CD14-positive monocyte (primary cell): ENCODE measurements at regions not wholly inside any gene's neighbourhood (a gene's known extent, or its start where the extent isn't known, plus 50 kb on each side); places are given as distances from the start of the nearest gene placed in this dataset.

ENCODE experiments used
- DNase-seq, 3 donors: peaks; one replicate each; pipeline ENCODE4 v3.0.0-alpha.2; 2011 to 2022
- H2AFZ ChIP-seq: 2 replicates; pipeline ENCODE4 v1.6.0; 2012; ENCODE audit warnings: mild to moderate bottlenecking, low read depth, low read length, inconsistent platforms; ENCODE audit not compliant: insufficient read depth, poor library complexity, severe bottlenecking
- H3K27ac ChIP-seq, 2 donors: 1 replicate in 1 of 2; 2 replicates in 1 of 2; pipeline ENCODE4 v1.5.1; 2012 to 2013; ENCODE audit warnings: low read length in 2 of 2, control low read depth in 1 of 2, inconsistent platforms in 1 of 2, low read depth in 1 of 2, mild to moderate bottlenecking in 1 of 2
- H3K27me3 ChIP-seq, 2 donors: one replicate each; pipeline versions ENCODE4 v1.6.0 to v1.6.1; 2011 to 2013; ENCODE audit warnings: low read length in 2 of 2; ENCODE audit not compliant: control insufficient read depth in 2 of 2, insufficient read depth in 2 of 2
- H3K36me3 ChIP-seq, 2 donors: replicated peaks in 1 of 2; 1 replicate in 1 of 2; 2 replicates in 1 of 2; pipeline versions ENCODE4 v1.5.1 to v1.6.1; 2012 to 2013; ENCODE audit warnings: low read length in 2 of 2, control low read depth in 1 of 2, inconsistent platforms in 1 of 2, mild to moderate bottlenecking in 1 of 2; ENCODE audit not compliant: insufficient read depth in 2 of 2, control insufficient read depth in 1 of 2
- H3K4me1 ChIP-seq, 2 donors: 1 replicate in 1 of 2; 2 replicates in 1 of 2; pipeline versions ENCODE4 v1.5.1 to v1.6.1; 2012 to 2013; ENCODE audit warnings: low read length in 2 of 2, control low read depth in 1 of 2, inconsistent platforms in 1 of 2, mild to moderate bottlenecking in 1 of 2, moderate library complexity in 1 of 2; ENCODE audit not compliant: insufficient read depth in 2 of 2, control insufficient read depth in 1 of 2
- H3K4me2 ChIP-seq: replicated peaks from 2 replicates; pipeline ENCODE3; 2012; ENCODE audit warnings: low read length, moderate library complexity, mild to moderate bottlenecking; ENCODE audit not compliant: poor library complexity, severe bottlenecking; ENCODE audit errors: extremely low read depth
- H3K4me3 ChIP-seq, 3 experiments: fragments of 200-600 bp in 1 of 3; sonication (generic) in 1 of 3; replicated peaks in 1 of 3; 1 replicate in 2 of 3; 2 replicates in 1 of 3; pipeline ENCODE4 v1.5.1; 2011 to 2013; ENCODE audit warnings: low read length in 3 of 3, mild to moderate bottlenecking in 3 of 3, control low read depth in 2 of 3, low read depth in 2 of 3, inconsistent platforms in 1 of 3, moderate library complexity in 1 of 3
- H3K79me2 ChIP-seq: 2 replicates; pipeline ENCODE4 v1.6.0; 2012; ENCODE audit warnings: mild to moderate bottlenecking, control low read depth, inconsistent platforms, low read length, moderate library complexity; ENCODE audit not compliant: insufficient read depth
- H3K9ac ChIP-seq: 2 replicates; pipeline ENCODE4 v1.6.0; 2017; ENCODE audit warnings: low read length, mild to moderate bottlenecking; ENCODE audit not compliant: insufficient read depth, poor library complexity, severe bottlenecking
- H3K9me3 ChIP-seq, 2 donors: replicated peaks in 1 of 2; 1 replicate in 1 of 2; 2 replicates in 1 of 2; pipeline versions ENCODE4 v1.5.1 to v1.6.1; 2012 to 2013; ENCODE audit warnings: low read length in 2 of 2, control low read depth in 1 of 2; ENCODE audit not compliant: control insufficient read depth in 1 of 2, insufficient read depth in 1 of 2
- H4K20me1 ChIP-seq: 2 replicates; pipeline ENCODE4 v1.6.0; 2012; ENCODE audit warnings: mild to moderate bottlenecking, low read length, control low read depth, moderate library complexity; ENCODE audit not compliant: insufficient read depth
- H3K27ac Mint-ChIP-seq, 7 donors: one replicate each; pipeline ENCODE4 v1.8.0; 2020; ENCODE audit warnings: mild to moderate bottlenecking in 7 of 7, mixed read lengths in 7 of 7, moderate library complexity in 6 of 7, inconsistent platforms in 2 of 7
- H3K27me3 Mint-ChIP-seq, 3 donors: one replicate each; pipeline ENCODE4 v1.8.0; 2021 to 2022; ENCODE audit warnings: low read depth in 3 of 3, mild to moderate bottlenecking in 3 of 3, mixed read lengths in 3 of 3, moderate library complexity in 3 of 3, inconsistent platforms in 1 of 3
- H3K36me3 Mint-ChIP-seq, 2 donors: one replicate each; pipeline ENCODE4 v1.8.0; 2020; ENCODE audit warnings: mixed read lengths in 2 of 2, inconsistent platforms in 1 of 2, mild to moderate bottlenecking in 1 of 2
- H3K4me1 Mint-ChIP-seq: one replicate; pipeline ENCODE4 v1.8.0; 2020; ENCODE audit warnings: mild to moderate bottlenecking, mixed read lengths
- H3K4me3 Mint-ChIP-seq, 2 donors: one replicate each; pipeline ENCODE4 v1.8.0; 2020; ENCODE audit warnings: mild to moderate bottlenecking in 2 of 2, mixed read lengths in 2 of 2, moderate library complexity in 1 of 2
- H3K9me3 Mint-ChIP-seq, 7 donors: one replicate each; pipeline ENCODE4 v1.8.0; 2020 to 2022; ENCODE audit warnings: mixed read lengths in 7 of 7, mild to moderate bottlenecking in 6 of 7, moderate library complexity in 6 of 7, inconsistent platforms in 2 of 7
- WGBS: methylation state at CpG from one replicate; pipeline ENCODE4 v1.1.5; 2013; ENCODE audit warnings: missing lambda C conversion rate; ENCODE audit not compliant: insufficient coverage; 5-methylcytosine and 5-hydroxymethylcytosine counted together
- intact Hi-C, 2 donors: fragments of 100-400 bp; cut with micrococcal nuclease; formaldehyde crosslinking; loops; one replicate each; pipeline versions ENCODE4 v1.15.0 to v1.15.1; 2023
- TF ChIP-seq, protein P1 (sequence below): fragments of 200-600 bp; IDR thresholded peaks from one replicate; pipeline ENCODE4 v1.8.0; 2022; ENCODE audit warnings: antibody characterized with exemption, mild to moderate bottlenecking

DNA sequence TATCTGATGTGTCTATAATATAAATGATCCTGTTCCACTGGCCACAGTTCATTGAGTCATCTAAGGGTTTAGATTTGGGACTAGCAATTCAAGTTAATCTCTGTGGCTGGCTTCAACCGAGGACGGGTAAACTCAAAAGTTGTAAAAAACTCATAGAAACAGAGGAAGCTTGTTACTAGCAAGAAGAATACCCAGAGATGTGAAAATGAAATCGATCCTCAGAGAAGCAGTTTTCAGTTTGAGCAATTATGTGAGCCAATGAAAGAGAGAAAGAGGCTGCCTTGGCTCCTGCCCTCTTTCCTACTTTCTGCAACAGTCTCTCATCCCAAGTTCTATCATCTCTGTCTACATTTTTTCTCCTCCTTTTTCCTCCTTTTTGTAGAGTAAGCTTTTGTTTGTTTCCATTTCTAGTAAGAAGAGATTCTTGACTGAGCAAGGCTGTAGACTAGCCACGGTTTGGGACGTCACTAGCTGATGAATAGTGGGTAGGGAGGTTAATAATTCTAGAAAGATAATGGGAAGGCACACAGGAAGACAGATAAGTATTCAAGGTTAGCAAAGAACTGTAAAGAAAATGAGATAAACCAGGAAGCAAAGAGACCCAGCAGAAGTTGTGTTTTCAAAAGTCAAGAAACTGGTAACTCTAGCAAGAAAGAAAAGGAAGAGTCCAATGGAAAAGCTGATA lies 298.9 kb upstream of the NR2F2 start:
- no peaks in the 10 kb centered on the region for H3K36me3 ChIP-seq
- peaks cover 13 to 15% of the 10 kb centered on the region in 2 donors for H3K27me3 ChIP-seq
- H3K4me2 ChIP-seq, result no peak overlapping the region
- H3K9ac ChIP-seq, result no peak overlapping the region
- Mint-ChIP-seq H3K9me3 (peaks cover 0 to 5% (median 2%) of the 10 kb centered on the region in 7 donors), H3K4me3 (no peak overlapping the region), H3K27ac (no peak overlapping the region), H3K36me3 (no peaks in the 10 kb centered on the region), H3K27me3 (peaks cover 5 to 32% (median 14%) of the 10 kb centered on the region in 3 donors), H3K4me1 (no peaks in the 10 kb centered on the region)
- no peak for DNase-seq
- 92% methylated on average over 3 of the region's 5 CpGs for WGBS
- TF ChIP-seq, protein P1, sequence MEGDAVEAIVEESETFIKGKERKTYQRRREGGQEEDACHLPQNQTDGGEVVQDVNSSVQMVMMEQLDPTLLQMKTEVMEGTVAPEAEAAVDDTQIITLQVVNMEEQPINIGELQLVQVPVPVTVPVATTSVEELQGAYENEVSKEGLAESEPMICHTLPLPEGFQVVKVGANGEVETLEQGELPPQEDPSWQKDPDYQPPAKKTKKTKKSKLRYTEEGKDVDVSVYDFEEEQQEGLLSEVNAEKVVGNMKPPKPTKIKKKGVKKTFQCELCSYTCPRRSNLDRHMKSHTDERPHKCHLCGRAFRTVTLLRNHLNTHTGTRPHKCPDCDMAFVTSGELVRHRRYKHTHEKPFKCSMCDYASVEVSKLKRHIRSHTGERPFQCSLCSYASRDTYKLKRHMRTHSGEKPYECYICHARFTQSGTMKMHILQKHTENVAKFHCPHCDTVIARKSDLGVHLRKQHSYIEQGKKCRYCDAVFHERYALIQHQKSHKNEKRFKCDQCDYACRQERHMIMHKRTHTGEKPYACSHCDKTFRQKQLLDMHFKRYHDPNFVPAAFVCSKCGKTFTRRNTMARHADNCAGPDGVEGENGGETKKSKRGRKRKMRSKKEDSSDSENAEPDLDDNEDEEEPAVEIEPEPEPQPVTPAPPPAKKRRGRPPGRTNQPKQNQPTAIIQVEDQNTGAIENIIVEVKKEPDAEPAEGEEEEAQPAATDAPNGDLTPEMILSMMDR, result no peak
- H2AFZ ChIP-seq, result no peak overlapping the region
- no peaks in the 10 kb centered on the region for H3K79me2 ChIP-seq
- H3K4me3 ChIP-seq, result no peak overlapping the region
- no peaks in the 10 kb centered on the region for H4K20me1 ChIP-seq
- H3K4me1 ChIP-seq, result no peaks in the 10 kb centered on the region
- no peaks in the 10 kb centered on the region for H3K9me3 ChIP-seq
- no peak overlapping the region for H3K27ac ChIP-seq
- intact Hi-C loops, result no loop called here

DNA sequence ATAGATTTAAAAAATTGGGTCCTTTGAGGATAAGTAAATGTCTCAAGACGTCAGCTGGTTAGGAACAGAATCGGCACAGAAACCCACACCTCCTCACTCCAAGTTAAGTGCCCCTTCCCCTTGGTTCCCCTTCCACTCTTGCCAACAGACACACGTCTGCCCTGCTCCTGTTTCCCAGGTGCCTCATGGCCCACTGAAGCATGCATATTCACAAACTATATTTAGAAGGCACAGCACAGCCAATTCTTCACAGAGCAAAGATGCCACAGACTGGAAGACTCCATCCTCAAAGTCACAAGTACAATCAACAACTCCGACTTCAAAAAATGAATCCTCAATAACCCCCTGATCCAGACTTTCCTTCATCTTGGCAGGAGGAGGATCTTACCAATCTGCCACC lies 295.4 kb upstream of the NR2F2 start:
- Mint-ChIP-seq H3K36me3 (no peaks in the 10 kb centered on the region), H3K27ac (peak overlapping the region in 1 of 7 donors; percentile 16), H3K9me3 (peaks cover 0 to 7% (median 1%) of the 10 kb centered on the region in 7 donors), H3K4me1 (no peaks in the 10 kb centered on the region), H3K4me3 (no peak overlapping the region), H3K27me3 (peaks cover 9 to 53% (median 37%) of the 10 kb centered on the region in 3 donors)
- Histone ChIP-seq H3K27me3 (peaks cover 35 to 41% of the 10 kb centered on the region in 2 donors), H3K9me3 (no peaks in the 10 kb centered on the region), H4K20me1 (no peaks in the 10 kb centered on the region), H3K4me2 (no peak overlapping the region), H3K79me2 (no peaks in the 10 kb centered on the region), H3K4me1 (no peaks in the 10 kb centered on the region), H3K9ac (no peak overlapping the region), H2AFZ (no peak overlapping the region), H3K4me3 (no peak overlapping the region), H3K27ac (no peak overlapping the region), H3K36me3 (no peaks in the 10 kb centered on the region)
- TF ChIP-seq, protein P1, result no peak
- intact Hi-C loops, result no loop called here
- DNase-seq, result no peak
- 56% methylated on average over 3 of the region's 4 CpGs for WGBS
